ENCODE measurements at regions not wholly inside any gene's neighbourhood (a gene's known extent, or its start where the extent isn't known, plus 50 kb on each side); places are given as distances from the start of the nearest gene placed in this dataset.

DNA sequence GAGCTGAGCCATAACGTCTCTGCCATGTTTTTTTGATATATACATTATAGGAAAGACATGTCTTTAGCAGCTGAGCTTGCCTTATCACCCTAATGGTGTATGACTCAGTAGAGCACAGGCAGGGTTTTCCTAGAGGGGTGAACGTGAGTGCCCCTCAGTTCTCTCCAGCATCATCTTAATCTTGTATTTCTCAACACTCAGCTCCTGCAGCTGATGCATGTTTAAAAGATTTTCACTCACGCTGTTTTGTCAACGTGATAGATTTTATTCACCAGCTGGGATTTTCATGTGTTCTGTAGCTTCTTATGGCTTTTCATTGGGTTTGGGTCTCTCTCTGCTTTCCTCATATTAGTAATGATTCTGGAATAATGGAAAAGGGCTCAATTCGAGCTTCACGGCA is 186.0 kb upstream of the PMFBP1 start:
- H3K79me1 ChIP-seq (ENCODE audit: low read depth, low read length) = no peaks in the 10 kb centered on the region
- no peak overlapping the region for H3K14ac ChIP-seq (ENCODE audit: insufficient read length)
- no peaks in the 10 kb centered on the region for H3K4me1 ChIP-seq (replicated peaks in 1 of 4; ENCODE audit: control insufficient read depth in 3 of 4, insufficient read depth in 4 of 4, low read length in 3 of 4)
- H3K79me2 ChIP-seq (ENCODE audit: control insufficient read depth in 1 of 2, insufficient read depth in 2 of 2, low read length in 2 of 2) = no peaks in the 10 kb centered on the region
- no peak overlapping the region for H3K9ac ChIP-seq (replicated peaks in 1 of 4; ENCODE audit: extremely low read depth in 1 of 4, low read depth in 3 of 4, low read length in 3 of 4)
- no peak overlapping the region for H2BK5ac ChIP-seq (ENCODE audit: low read depth, low read length)
- no peak overlapping the region for H4K8ac ChIP-seq (ENCODE audit: extremely low read depth, insufficient read depth, low read length)
- H3K27me3 ChIP-seq (replicated peaks in 1 of 4; ENCODE audit: control insufficient read depth in 3 of 4, extremely low read depth in 1 of 4, insufficient read depth in 3 of 4, low read length in 3 of 4) = no peaks in the 10 kb centered on the region
- no peak overlapping the region for H3K4me2 ChIP-seq (ENCODE audit: insufficient read depth in 1 of 2, low read depth in 2 of 2, low read length in 2 of 2)
- no peak overlapping the region for H4K91ac ChIP-seq (replicated peaks; ENCODE audit: insufficient read length, low read length)
- no peak overlapping the region for H3K4ac ChIP-seq (replicated peaks; ENCODE audit: insufficient read length, low read depth, low read length)
- WGBS, 2 experiments (ENCODE audit: extremely low coverage in 1 of 2, insufficient coverage in 1 of 2, insufficient read length in 1 of 2, insufficient replicate concordance in 2 of 2, low coverage in 1 of 2, low lambda C conversion rate in 2 of 2, missing lambda C conversion rate in 1 of 2) = 88% methylated on average over 6 of the region's 6 CpGs; no CpG with 5 or more reads in 1 of the 2 experiments
- no peak overlapping the region for H2AK5ac ChIP-seq (ENCODE audit: low read depth, low read length)
- H3K56ac ChIP-seq (replicated peaks; ENCODE audit: insufficient read length, low read depth, low read length) = no peak overlapping the region
- no peak overlapping the region for H2BK12ac ChIP-seq (ENCODE audit: low read depth, low read length)
- no peaks in the 10 kb centered on the region for H3K23me2 ChIP-seq (ENCODE audit: low read depth, low read length)
- no peak overlapping the region for H2BK20ac ChIP-seq (ENCODE audit: low read length)
- H3K18ac ChIP-seq (ENCODE audit: extremely low read depth, low read length) = no peak overlapping the region
- no peak overlapping the region for H3K4me3 ChIP-seq (ENCODE audit: extremely low read depth in 1 of 4, insufficient read depth in 2 of 4, low read depth in 3 of 4, low read length in 4 of 4)
- no peaks in the 10 kb centered on the region for H3K36me3 ChIP-seq (ENCODE audit: control insufficient read depth in 2 of 4, insufficient read depth in 4 of 4, low read length in 3 of 4)
- no peaks in the 10 kb centered on the region for H3K9me3 ChIP-seq (ENCODE audit: insufficient read depth in 2 of 2, low read depth in 1 of 2, low read length in 1 of 2)
- no peak overlapping the region for H4K5ac ChIP-seq (ENCODE audit: insufficient read length, low read depth, low read length)
- no peak overlapping the region for H3K23ac ChIP-seq (ENCODE audit: insufficient read length)
- ChIA-PET POLR2A (ENCODE audit: partially characterized antibody) (no interaction called here), CTCF (ENCODE audit: partially characterized antibody) (interaction anchor here (1.3 kb wide), 1 partner anchor 15 kb away, joined by 3 read pairs; no protein-coding TSS in a partner anchor)
- H2BK15ac ChIP-seq (ENCODE audit: low read length) = no peak overlapping the region
- no peak for FAIRE-seq
- no peak for DNase-seq (ENCODE audit: low read depth in 1 of 2, low spot score in 2 of 2)
- no peaks in the 10 kb centered on the region for H4K20me1 ChIP-seq (replicated peaks in 1 of 2; ENCODE audit: control insufficient read depth in 1 of 2, insufficient read depth in 2 of 2, low read length in 2 of 2)
- TF ChIP-seq RAD21 (IDR thresholded peaks at IDR 0.05 in 1 of 2, conservative IDR thresholded peaks at IDR 0.05 in 1 of 2; ENCODE audit: low read depth in 2 of 2, low read length in 2 of 2) = no peak
- TF ChIP-seq YY1 (IDR thresholded peaks at IDR 0.05; ENCODE audit: low read depth, low read length) = no peak
- no peak for TF ChIP-seq CHD1 (IDR thresholded peaks at IDR 0.05; ENCODE audit: low read depth, low read length)
- no peak for TF ChIP-seq TBP (IDR thresholded peaks at IDR 0.05; ENCODE audit: low read depth, low read length)
- TF ChIP-seq, protein P1, sequence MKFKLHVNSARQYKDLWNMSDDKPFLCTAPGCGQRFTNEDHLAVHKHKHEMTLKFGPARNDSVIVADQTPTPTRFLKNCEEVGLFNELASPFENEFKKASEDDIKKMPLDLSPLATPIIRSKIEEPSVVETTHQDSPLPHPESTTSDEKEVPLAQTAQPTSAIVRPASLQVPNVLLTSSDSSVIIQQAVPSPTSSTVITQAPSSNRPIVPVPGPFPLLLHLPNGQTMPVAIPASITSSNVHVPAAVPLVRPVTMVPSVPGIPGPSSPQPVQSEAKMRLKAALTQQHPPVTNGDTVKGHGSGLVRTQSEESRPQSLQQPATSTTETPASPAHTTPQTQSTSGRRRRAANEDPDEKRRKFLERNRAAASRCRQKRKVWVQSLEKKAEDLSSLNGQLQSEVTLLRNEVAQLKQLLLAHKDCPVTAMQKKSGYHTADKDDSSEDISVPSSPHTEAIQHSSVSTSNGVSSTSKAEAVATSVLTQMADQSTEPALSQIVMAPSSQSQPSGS (IDR thresholded peaks at IDR 0.05; ENCODE audit: low read length) = no peak
- H3K27ac ChIP-seq (ENCODE audit: low read depth, low read length) = no peak overlapping the region
- H2AFZ ChIP-seq (ENCODE audit: low read length) = no peak overlapping the region
- no peak overlapping the region for H2BK120ac ChIP-seq (replicated peaks; ENCODE audit: low read depth, low read length)
